Colonic mucosa (tissue), 4 donors: ENCODE measurements at regions not wholly inside any gene's neighbourhood (a gene's known extent, or its start where the extent isn't known, plus 50 kb on each side); places are given as distances from the start of the nearest gene placed in this dataset.

Experiments used
- DNase-seq: peaks from one replicate; pipeline ENCODE4 v3.0.0-alpha.2; 2020
- H3K27ac ChIP-seq: fragments of 200-600 bp; one replicate; pipeline ENCODE4 v1.8.0; 2021
- H3K27me3 ChIP-seq: fragments of 200-600 bp; one replicate; pipeline ENCODE4 v1.8.0; 2021
- H3K36me3 ChIP-seq: fragments of 200-600 bp; one replicate; pipeline ENCODE4 v1.8.0; 2021
- H3K4me1 ChIP-seq: fragments of 200-600 bp; one replicate; pipeline ENCODE4 v1.8.0; 2021; ENCODE audit warnings: mild to moderate bottlenecking
- H3K4me3 ChIP-seq: fragments of 200-600 bp; one replicate; pipeline ENCODE4 v1.8.0; 2021
- H3K9ac ChIP-seq, 2 donors: one replicate each; pipeline ENCODE4 v1.7.0; 2013; ENCODE audit warnings: control low read depth in 2 of 2, low read depth in 2 of 2, low read length in 2 of 2
- H3K9me3 ChIP-seq: fragments of 200-600 bp; one replicate; pipeline ENCODE4 v1.8.0; 2021
- CTCF ChIP-seq: fragments of 200-600 bp; IDR thresholded peaks from one replicate; pipeline ENCODE4 v1.8.0; 2022; ENCODE audit warnings: antibody characterized with exemption, mild to moderate bottlenecking
- intact Hi-C: fragments of 100-400 bp; cut with DNase I; formaldehyde crosslinking; loops from one replicate; pipeline ENCODE4 v1.14.1; 2022
- donor health status: healthy.
- donor health status: DM: no; HTN: no; CAD: no.
- donor health status: DM: no; HTN: no; CAD: no.

- Histone ChIP-seq H3K36me3 (no peaks in the 10 kb centered on the region), H3K4me3 (no peak overlapping the region), H3K27me3 (no peaks in the 10 kb centered on the region), H3K9ac (no peak overlapping the region), H3K27ac (no peak overlapping the region), H3K4me1 (no peaks in the 10 kb centered on the region), H3K9me3 (no peaks in the 10 kb centered on the region)
- intact Hi-C loops = no loop called here
- no peak for TF ChIP-seq CTCF
- DNase-seq = no peak
Observed at GRCh38 chr16:50853329-50853728, 111.4 kb downstream of the CYLD start.
